Panc1 (cell line): ENCODE measurements at regions not wholly inside any gene's neighbourhood (a gene's known extent, or its start where the extent isn't known, plus 50 kb on each side); places are given as distances from the start of the nearest gene placed in this dataset.

Experiments used
- ATAC-seq: fragments of 200-7000 bp; cut with Tn5 transposase; 2 replicates; pipeline ENCODE4 v1.9.1; 2020; ENCODE audit warnings: mild to moderate bottlenecking, moderate library complexity
- BruUV-seq: library from RNA; stranded (reverse); fragments of 400-500 nt; replicated peaks from 2 replicates; lab custom pipeline; 2021; lab: Mats Ljungman, UMichigan
- CTCF ChIA-PET: fragments of 300-600 bp; sonication (Branson Sonifier 250); formaldehyde crosslinking; loops from one replicate; lab custom pipeline; 2022; ENCODE audit warnings: antibody characterized with exemption; lab: Charles Lee
- POLR2A ChIA-PET: fragments of 300-600 bp; sonication (Branson Sonifier 250); formaldehyde crosslinking; loops from one replicate; lab custom pipeline; 2022; ENCODE audit warnings: antibody characterized with exemption; lab: Charles Lee
- DNase-seq: peaks from one replicate; pipeline ENCODE4 v3.0.0-alpha.2; 2010; ENCODE audit warnings: low read depth, low spot score
- H3K27ac ChIP-seq: 2 replicates; pipeline ENCODE4 v1.5.1; 2011; ENCODE audit warnings: mild to moderate bottlenecking, low read length, inconsistent platforms
- H3K27me3 ChIP-seq: fragments of 200-500 bp; sonication (Bioruptor generic); 2 replicates; pipeline ENCODE4 v1.6.0; 2014; ENCODE audit warnings: low read length, inconsistent platforms; ENCODE audit not compliant: control insufficient read depth, insufficient read depth
- H3K36me3 ChIP-seq: fragments of 200-500 bp; sonication (Bioruptor generic); 2 replicates; pipeline ENCODE4 v1.5.1; 2014; ENCODE audit warnings: inconsistent platforms, mild to moderate bottlenecking, low read length, moderate library complexity; ENCODE audit not compliant: control insufficient read depth, insufficient read depth
- H3K4me1 ChIP-seq: 2 replicates; pipeline ENCODE4 v1.5.1; 2011; ENCODE audit warnings: inconsistent platforms, mild to moderate bottlenecking, low read length, moderate library complexity; ENCODE audit not compliant: control insufficient read depth, insufficient read depth
- H3K4me3 ChIP-seq, 2 experiments: 2 replicates each; pipeline ENCODE4 v1.5.1; 2011 to 2012; ENCODE audit warnings: low read depth in 2 of 2, low read length in 2 of 2, mild to moderate bottlenecking in 2 of 2, inconsistent platforms in 1 of 2, moderate library complexity in 1 of 2
- H3K9me3 ChIP-seq: fragments of 200-500 bp; sonication (Bioruptor generic); 2 replicates; pipeline ENCODE4 v1.5.1; 2014; ENCODE audit warnings: low read depth, mild to moderate bottlenecking, inconsistent platforms, low read length, moderate library complexity; ENCODE audit not compliant: control insufficient read depth, insufficient read depth
- POLR2AphosphoS5 ChIP-seq: IDR thresholded peaks from 2 replicates; pipeline ENCODE4 v1.6.1; 2012; ENCODE audit warnings: mild to moderate bottlenecking, low read depth, low read length, moderate library complexity
- SIN3A ChIP-seq: IDR thresholded peaks from 2 replicates; pipeline ENCODE4 v1.6.1; 2012; ENCODE audit warnings: low read depth, mild to moderate bottlenecking, low read length, moderate library complexity, borderline replicate concordance; ENCODE audit not compliant: insufficient read depth
- TCF7L2 ChIP-seq: IDR thresholded peaks from 2 replicates; pipeline ENCODE4 v1.6.1; 2011; ENCODE audit warnings: mild to moderate bottlenecking, low read depth, low read length, inconsistent platforms
- in situ Hi-C: cut with HindIII; loops from 2 replicates; pipeline ENCODE4 v1.10.0; 2016; ENCODE audit warnings: low sequenced_read_pairs, low pct_unique_long_range_greater_than_20kb
- intact Hi-C: fragments of 100-400 bp; cut with micrococcal nuclease; formaldehyde crosslinking; loops from one replicate; pipeline ENCODE4 v1.10.0; 2022; ENCODE audit not compliant: unreplicated experiment
- TF ChIP-seq, protein P1 (sequence below), 2 experiments: IDR thresholded peaks; 2 replicates each; pipeline ENCODE4 v1.6.1; 2011 to 2012; ENCODE audit warnings: low read depth in 2 of 2, control low read depth in 1 of 2, low read length in 1 of 2, mild to moderate bottlenecking in 1 of 2, moderate library complexity in 1 of 2; ENCODE audit not compliant: insufficient read depth in 1 of 2
- TF ChIP-seq, protein P2 (sequence below): fragments of 450-650 bp; IDR thresholded peaks from 2 replicates; pipeline ENCODE4 v1.5.1; 2017; ENCODE audit warnings: mild to moderate bottlenecking

DNA sequence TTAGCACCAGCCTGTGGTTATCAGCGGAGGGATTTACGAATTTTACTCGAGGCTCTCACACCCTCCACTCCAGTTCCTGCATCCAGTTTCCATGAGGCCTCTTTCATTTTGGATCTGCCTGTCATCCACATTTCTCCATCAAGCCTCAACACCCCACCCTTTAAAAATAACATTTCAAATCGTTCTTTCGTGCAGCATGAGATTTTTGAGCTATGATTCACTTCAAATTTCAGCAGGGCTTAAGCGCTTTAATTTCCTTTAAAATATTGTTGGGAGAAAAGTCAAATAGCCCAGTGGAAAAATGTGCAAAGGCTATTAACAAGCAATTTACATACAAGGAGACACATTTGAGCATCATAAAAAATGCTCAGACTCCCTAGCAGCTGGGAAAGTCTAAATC is 103.2 kb downstream of the MSX2 start:
- Histone ChIP-seq H3K4me1 (no peaks in the 10 kb centered on the region), H3K27me3 (peaks cover 7% of the 10 kb centered on the region), H3K4me3 (no peak overlapping the region), H3K36me3 (no peaks in the 10 kb centered on the region), H3K27ac (no peak overlapping the region), H3K9me3 (no peaks in the 10 kb centered on the region)
- TF ChIP-seq, protein P1, sequence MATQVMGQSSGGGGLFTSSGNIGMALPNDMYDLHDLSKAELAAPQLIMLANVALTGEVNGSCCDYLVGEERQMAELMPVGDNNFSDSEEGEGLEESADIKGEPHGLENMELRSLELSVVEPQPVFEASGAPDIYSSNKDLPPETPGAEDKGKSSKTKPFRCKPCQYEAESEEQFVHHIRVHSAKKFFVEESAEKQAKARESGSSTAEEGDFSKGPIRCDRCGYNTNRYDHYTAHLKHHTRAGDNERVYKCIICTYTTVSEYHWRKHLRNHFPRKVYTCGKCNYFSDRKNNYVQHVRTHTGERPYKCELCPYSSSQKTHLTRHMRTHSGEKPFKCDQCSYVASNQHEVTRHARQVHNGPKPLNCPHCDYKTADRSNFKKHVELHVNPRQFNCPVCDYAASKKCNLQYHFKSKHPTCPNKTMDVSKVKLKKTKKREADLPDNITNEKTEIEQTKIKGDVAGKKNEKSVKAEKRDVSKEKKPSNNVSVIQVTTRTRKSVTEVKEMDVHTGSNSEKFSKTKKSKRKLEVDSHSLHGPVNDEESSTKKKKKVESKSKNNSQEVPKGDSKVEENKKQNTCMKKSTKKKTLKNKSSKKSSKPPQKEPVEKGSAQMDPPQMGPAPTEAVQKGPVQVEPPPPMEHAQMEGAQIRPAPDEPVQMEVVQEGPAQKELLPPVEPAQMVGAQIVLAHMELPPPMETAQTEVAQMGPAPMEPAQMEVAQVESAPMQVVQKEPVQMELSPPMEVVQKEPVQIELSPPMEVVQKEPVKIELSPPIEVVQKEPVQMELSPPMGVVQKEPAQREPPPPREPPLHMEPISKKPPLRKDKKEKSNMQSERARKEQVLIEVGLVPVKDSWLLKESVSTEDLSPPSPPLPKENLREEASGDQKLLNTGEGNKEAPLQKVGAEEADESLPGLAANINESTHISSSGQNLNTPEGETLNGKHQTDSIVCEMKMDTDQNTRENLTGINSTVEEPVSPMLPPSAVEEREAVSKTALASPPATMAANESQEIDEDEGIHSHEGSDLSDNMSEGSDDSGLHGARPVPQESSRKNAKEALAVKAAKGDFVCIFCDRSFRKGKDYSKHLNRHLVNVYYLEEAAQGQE (IDR thresholded peaks at IDR 0.05; ENCODE audit: insufficient read depth in 1 of 2, low read depth in 2 of 2, low read length in 1 of 2) = no peak
- TF ChIP-seq, protein P2, sequence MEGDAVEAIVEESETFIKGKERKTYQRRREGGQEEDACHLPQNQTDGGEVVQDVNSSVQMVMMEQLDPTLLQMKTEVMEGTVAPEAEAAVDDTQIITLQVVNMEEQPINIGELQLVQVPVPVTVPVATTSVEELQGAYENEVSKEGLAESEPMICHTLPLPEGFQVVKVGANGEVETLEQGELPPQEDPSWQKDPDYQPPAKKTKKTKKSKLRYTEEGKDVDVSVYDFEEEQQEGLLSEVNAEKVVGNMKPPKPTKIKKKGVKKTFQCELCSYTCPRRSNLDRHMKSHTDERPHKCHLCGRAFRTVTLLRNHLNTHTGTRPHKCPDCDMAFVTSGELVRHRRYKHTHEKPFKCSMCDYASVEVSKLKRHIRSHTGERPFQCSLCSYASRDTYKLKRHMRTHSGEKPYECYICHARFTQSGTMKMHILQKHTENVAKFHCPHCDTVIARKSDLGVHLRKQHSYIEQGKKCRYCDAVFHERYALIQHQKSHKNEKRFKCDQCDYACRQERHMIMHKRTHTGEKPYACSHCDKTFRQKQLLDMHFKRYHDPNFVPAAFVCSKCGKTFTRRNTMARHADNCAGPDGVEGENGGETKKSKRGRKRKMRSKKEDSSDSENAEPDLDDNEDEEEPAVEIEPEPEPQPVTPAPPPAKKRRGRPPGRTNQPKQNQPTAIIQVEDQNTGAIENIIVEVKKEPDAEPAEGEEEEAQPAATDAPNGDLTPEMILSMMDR = no peak
- no peak for TF ChIP-seq SIN3A
- TF ChIP-seq TCF7L2 = no peak
- no peak for TF ChIP-seq POLR2AphosphoS5
- no peak for DNase-seq
- ChIA-PET POLR2A (no interaction called here), CTCF (no interaction called here)
- in situ Hi-C loops = no loop called here
- no peak for ATAC-seq
- intact Hi-C loops = no loop called here
- BruUV-seq = no TSS peak

DNA sequence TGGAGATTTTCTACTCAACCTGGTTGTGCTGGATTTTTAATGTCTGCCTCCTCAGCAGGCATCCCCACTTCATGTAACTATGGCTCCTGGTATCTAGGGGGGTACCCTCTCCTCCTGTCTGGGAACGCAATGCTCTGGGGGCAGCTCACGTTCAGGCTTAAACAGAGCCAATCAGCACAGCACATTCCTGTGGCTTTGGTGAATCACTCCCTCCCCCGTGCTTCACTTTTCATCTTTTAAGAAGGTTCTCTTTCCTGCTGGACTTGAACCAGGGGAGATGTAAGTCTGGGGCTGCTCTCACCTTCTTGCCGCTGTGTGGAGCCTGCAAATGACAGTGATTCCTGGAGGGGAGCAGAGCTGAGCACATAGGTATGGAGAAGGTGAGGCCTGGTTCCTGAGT is 101.2 kb downstream of the MSX2 start:
- Histone ChIP-seq H3K9me3 (no peaks in the 10 kb centered on the region), H3K27me3 (peaks cover 7% of the 10 kb centered on the region), H3K4me3 (no peak overlapping the region), H3K4me1 (no peaks in the 10 kb centered on the region), H3K27ac (no peak overlapping the region), H3K36me3 (no peaks in the 10 kb centered on the region)
- BruUV-seq = no TSS peak
- intact Hi-C loops = no loop called here
- TF ChIP-seq, protein P1 (IDR thresholded peaks at IDR 0.05; ENCODE audit: insufficient read depth in 1 of 2, low read depth in 2 of 2, low read length in 1 of 2) = no peak
- TF ChIP-seq TCF7L2 (no peak), POLR2AphosphoS5 (no peak), SIN3A (no peak)
- TF ChIP-seq, protein P2 = no peak
- in situ Hi-C loops = no loop called here
- DNase-seq (no peak), ATAC-seq (no peak)
- CTCF ChIA-PET = no interaction called here
- POLR2A ChIA-PET = no interaction called here
